ENCODE measurements at regions not wholly inside any gene's neighbourhood (a gene's known extent, or its start where the extent isn't known, plus 50 kb on each side); places are given as distances from the start of the nearest gene placed in this dataset.

- DNase-seq (no peak), ATAC-seq (no peak), FAIRE-seq (no peak)
- no peak overlapping the region for H3K4me3 ChIP-seq
- H3K36me3 ChIP-seq = no peaks in the 10 kb centered on the region
- H3K4me1 ChIP-seq = no peaks in the 10 kb centered on the region
- no peak overlapping the region for H3K27ac ChIP-seq
- TF ChIP-seq CTCF (IDR thresholded peaks at IDR 0.05) = no peak
- no peaks in the 10 kb centered on the region for H3K9me3 ChIP-seq
- 46 to 47% methylated on average over 5 of the region's 5 CpGs for WGBS, 2 donors
- no peaks in the 10 kb centered on the region for H3K27me3 ChIP-seq
- intact Hi-C loops (cut with DNase I) = no loop called here
These were observed 50.4 kb upstream of the KDR start for GRCh38 chr4:55175779-55176231.

- Histone ChIP-seq H3K9me3 (no peaks in the 10 kb centered on the region), H3K27ac (no peak overlapping the region), H3K27me3 (no peaks in the 10 kb centered on the region), H3K4me1 (no peaks in the 10 kb centered on the region), H3K36me3 (no peaks in the 10 kb centered on the region), H3K4me3 (no peak overlapping the region)
- no peak for ATAC-seq
- TF ChIP-seq CTCF (IDR thresholded peaks at IDR 0.05) = no peak
- 47 to 53% methylated on average over 4 of the region's 4 CpGs for WGBS, 2 donors
- DNase-seq = no peak
- no peak for FAIRE-seq
- intact Hi-C loops (cut with DNase I) = no loop called here
These were observed 51.1 kb upstream of the KDR start for GRCh38 chr4:55176497-55176896.

- intact Hi-C loops (cut with DNase I) = no loop called here
- H3K27me3 ChIP-seq = no peaks in the 10 kb centered on the region
- no peak overlapping the region for H3K4me3 ChIP-seq
- no peak overlapping the region for H3K27ac ChIP-seq
- no peak for TF ChIP-seq CTCF (IDR thresholded peaks at IDR 0.05)
- ATAC-seq (no peak), FAIRE-seq (no peak), DNase-seq (no peak)
- H3K4me1 ChIP-seq = no peaks in the 10 kb centered on the region
- no peaks in the 10 kb centered on the region for H3K36me3 ChIP-seq
- no peaks in the 10 kb centered on the region for H3K9me3 ChIP-seq
- 66 to 76% methylated on average over 4 of the region's 4 CpGs for WGBS, 2 donors
These were observed 52.1 kb upstream of the KDR start for GRCh38 chr4:55177461-55177860.

- no peak overlapping the region for H3K4me3 ChIP-seq
These were observed 53.0 kb upstream of the KDR start for GRCh38 chr4:55178226-55179005.

More at GRCh38 chr4:55178226-55179005, 53.0 kb upstream of the KDR start:
- intact Hi-C loops (cut with DNase I) = no loop called here
- no peak for DNase-seq
- no peaks in the 10 kb centered on the region for H3K27me3 ChIP-seq
- no peaks in the 10 kb centered on the region for H3K36me3 ChIP-seq
- no peak overlapping the region for H3K27ac ChIP-seq
- no peaks in the 10 kb centered on the region for H3K4me1 ChIP-seq
- no peak for TF ChIP-seq CTCF (IDR thresholded peaks at IDR 0.05)
- ATAC-seq = no peak
- 52 to 58% methylated on average over 7 of the region's 7 CpGs for WGBS, 2 donors
- no peak for FAIRE-seq
- no peaks in the 10 kb centered on the region for H3K9me3 ChIP-seq
